Stimulated activated effector memory CD8-positive, alpha-beta T cell treated with anti-CD3 and anti-CD28 coated beads, Interleukin-12 subunit alpha, Interleukin-12 subunit beta, amount 100 ng/mL, for 72 hours (primary cell): ENCODE measurements at regions not wholly inside any gene's neighbourhood (a gene's known extent, or its start where the extent isn't known, plus 50 kb on each side); places are given as distances from the start of the nearest gene placed in this dataset.
"Not testable (repeated sequence)": the region's sequence is repeated elsewhere in the genome, so short reads cannot be mapped to it uniquely, and the experiment has no call there.

Source experiments
- ATAC-seq: fragments of 150-1000 bp; cut with Tn5 transposase; 2 replicates; pipeline ENCODE4 v1.10.0; 2021
- DNase-seq, 2 donors: peaks; one replicate each; pipeline ENCODE4 v3.0.0; 2021 to 2022; ENCODE audit warnings: low spot score in 2 of 2
- H3K27ac Mint-ChIP-seq: one replicate; pipeline ENCODE4 v1.8.0; 2022; ENCODE audit warnings: mild to moderate bottlenecking, mixed read lengths
- H3K36me3 Mint-ChIP-seq: one replicate; pipeline ENCODE4 v1.8.0; 2022; ENCODE audit warnings: mild to moderate bottlenecking, mixed read lengths
- H3K4me1 Mint-ChIP-seq: one replicate; pipeline ENCODE4 v1.8.0; 2022; ENCODE audit warnings: mixed read lengths
- H3K4me3 Mint-ChIP-seq: one replicate; pipeline ENCODE4 v1.8.0; 2022; ENCODE audit warnings: mild to moderate bottlenecking, mixed read lengths
- H3K9me3 Mint-ChIP-seq: one replicate; pipeline ENCODE4 v1.8.0; 2022; ENCODE audit warnings: mixed read lengths

DNA sequence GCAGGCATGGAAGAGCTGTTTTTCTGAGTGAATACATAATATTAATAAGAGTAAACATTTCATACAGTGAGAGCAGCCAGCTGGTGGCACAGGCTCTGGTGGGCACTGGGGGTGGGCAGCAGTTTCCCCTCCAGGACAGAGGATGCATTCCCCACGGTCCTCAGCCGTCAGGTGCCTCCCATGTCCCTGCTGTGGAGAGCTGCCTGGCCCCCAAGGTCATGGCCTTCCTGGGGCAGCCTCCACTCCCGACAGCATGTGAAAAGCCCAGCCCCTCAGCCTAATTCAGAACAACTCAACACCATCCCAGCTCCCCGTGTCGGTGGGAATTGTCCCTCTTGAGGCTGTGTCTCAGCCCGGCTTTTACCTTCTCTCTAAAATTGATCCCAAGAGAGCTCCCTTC is 147.4 kb downstream of the GALR1 start:
- Mint-ChIP-seq H3K27ac (no peak overlapping the region), H3K4me3 (no peak overlapping the region), H3K4me1 (no peaks in the 10 kb centered on the region), H3K36me3 (no peaks in the 10 kb centered on the region), H3K9me3 (no peaks in the 10 kb centered on the region)
- peak in 1 of 2 donors; percentile 32 for DNase-seq
- ATAC-seq = no peak

DNA sequence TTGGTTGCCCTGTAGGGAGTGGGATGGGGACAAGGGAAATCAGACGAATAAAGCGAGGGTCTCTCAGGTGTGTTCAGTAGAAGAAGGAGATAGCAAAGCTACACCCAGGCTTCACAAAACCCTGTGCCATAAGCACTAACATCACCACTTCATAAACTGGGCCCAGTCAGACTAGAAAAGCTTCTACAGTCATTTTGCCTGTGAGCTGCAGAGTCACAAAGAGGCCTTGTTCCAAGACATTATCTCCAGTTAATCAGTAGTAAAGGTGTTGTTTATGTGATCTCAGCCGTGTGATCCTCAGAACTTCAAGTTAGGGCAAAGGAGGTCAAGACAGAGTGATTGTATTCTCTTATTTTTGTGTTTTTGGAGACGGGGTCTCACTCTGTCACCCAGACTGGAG is 148.0 kb downstream of the GALR1 start:
- Mint-ChIP-seq H3K27ac (no peak overlapping the region), H3K4me1 (no peaks in the 10 kb centered on the region), H3K9me3 (no peaks in the 10 kb centered on the region), H3K4me3 (no peak overlapping the region), H3K36me3 (no peaks in the 10 kb centered on the region)
- no peak for ATAC-seq
- no peak for DNase-seq

DNA sequence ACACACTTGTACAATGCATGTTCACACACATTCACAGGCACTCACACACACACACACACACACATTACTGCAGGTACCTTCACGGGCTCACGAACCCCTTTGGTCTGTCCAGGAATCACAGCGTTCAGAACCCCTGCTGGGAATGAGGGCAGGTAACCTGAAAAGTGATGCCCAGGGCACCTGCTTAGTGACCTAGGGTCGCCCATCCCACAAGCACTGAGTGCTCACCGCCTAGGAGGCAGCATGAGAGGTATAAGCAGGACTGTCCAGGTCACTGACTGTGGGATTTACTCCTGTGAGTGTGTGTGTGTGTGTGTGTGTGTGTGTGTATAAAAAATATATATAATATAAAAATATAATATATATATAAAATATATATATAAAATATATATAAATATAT is 150.9 kb downstream of the GALR1 start:
- ATAC-seq = no peak
- no peaks in the 10 kb centered on the region for H3K36me3 Mint-ChIP-seq
- no peak overlapping the region for H3K4me3 Mint-ChIP-seq
- no peak overlapping the region for H3K27ac Mint-ChIP-seq
- no peaks in the 10 kb centered on the region for H3K4me1 Mint-ChIP-seq
- DNase-seq = no peak
- no peaks in the 10 kb centered on the region for H3K9me3 Mint-ChIP-seq

DNA sequence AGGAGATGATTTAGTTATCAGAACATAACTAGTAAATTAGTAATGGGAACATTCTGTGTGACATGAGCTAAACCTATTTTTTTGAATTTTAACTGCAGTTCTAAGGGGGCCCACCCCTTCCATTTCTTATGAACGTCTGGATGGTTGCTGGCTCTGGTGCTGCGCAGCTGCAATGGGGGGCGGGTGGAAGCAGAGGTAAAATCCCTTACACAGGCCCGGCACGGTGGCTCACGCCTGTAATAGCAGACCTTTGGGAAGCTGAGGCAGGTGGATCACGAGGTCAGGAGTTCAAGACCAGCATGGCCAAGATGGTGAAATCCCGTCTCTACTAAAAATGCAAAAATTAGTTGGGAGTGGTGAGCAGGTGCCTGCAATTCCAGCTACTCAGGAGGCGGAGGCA is 151.5 kb downstream of the GALR1 start:
- Mint-ChIP-seq H3K4me1 (no peaks in the 10 kb centered on the region), H3K9me3 (no peaks in the 10 kb centered on the region), H3K27ac (no peak overlapping the region), H3K36me3 (no peaks in the 10 kb centered on the region), H3K4me3 (no peak overlapping the region)
- DNase-seq = no peak
- no peak for ATAC-seq

DNA sequence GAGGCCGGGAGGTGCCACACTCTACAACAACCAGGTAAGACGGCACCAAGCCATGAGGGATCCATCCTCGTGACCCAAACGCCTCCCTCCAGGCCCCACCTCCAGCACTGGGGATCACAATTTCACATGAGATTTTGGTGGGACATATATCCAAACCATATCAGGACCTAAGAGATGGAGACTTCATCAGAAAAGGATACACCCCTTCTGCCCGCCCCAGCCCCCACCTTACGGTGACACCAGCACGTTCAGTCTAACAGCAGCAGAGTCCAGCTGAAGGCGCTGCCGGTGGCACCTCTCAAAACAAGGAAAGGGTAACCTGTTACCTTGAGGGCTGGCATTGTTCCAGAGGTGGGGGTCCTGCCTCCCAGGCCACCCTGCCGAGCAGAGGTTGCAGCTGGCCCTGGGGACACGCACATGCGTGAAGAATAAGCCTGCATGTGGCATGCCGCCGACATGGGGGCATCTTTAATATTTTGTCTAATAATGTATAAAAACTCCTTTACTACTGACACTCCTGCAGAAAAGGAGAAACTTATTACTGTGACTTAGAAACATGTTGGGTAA is 154.4 kb downstream of the GALR1 start:
- H3K27ac Mint-ChIP-seq = no peak overlapping the region
- no peaks in the 10 kb centered on the region for H3K36me3 Mint-ChIP-seq
- H3K4me1 Mint-ChIP-seq = no peaks in the 10 kb centered on the region
- no peak for DNase-seq
- H3K4me3 Mint-ChIP-seq = no peak overlapping the region
- ATAC-seq = no peak
- no peaks in the 10 kb centered on the region for H3K9me3 Mint-ChIP-seq

DNA sequence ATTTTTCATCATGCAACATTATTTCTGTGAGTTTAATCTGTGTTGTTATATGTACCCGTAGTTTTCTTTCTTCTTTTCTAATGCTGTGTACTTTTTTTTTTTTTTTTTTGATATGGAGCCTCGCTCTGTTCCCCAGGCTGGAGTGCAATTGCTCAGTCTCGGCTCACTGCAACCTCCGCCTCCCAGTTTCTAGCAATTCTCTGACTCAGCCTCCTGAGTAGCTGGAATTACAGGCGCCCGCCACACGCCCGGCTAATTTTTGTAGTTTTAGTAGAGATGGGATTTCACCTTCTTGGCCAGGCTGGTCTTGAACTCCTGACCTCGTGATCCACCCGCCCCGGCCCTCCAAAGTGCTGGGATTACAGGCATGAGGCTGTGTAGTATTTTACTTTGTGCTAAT is 155.4 kb downstream of the GALR1 start:
- Mint-ChIP-seq H3K9me3 (no peaks in the 10 kb centered on the region), H3K36me3 (no peaks in the 10 kb centered on the region), H3K27ac (no peak overlapping the region), H3K4me3 (no peak overlapping the region), H3K4me1 (no peaks in the 10 kb centered on the region)
- no peak for ATAC-seq
- no peak for DNase-seq

DNA sequence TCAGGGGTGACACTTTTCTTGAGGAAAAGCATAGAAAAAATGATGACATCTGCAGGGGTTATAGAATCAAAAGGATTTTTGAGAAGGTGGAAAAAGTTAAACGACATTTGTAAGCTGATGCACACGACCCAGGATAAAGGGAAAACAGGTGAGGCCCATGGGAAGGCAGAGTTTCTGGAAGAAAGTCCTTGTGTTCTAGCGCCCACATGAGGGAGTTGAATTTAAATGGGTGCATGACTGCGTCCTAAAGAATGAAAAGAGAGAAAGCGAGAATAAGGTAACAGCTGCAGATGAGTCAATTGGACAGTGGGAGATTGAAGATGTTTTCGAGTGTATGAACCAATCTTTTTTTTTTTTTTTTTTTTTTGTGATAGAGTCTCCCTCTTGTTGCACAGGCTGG is 158.1 kb downstream of the GALR1 start:
- DNase-seq (no peak), ATAC-seq (no peak)
- Mint-ChIP-seq H3K27ac (no peak overlapping the region), H3K9me3 (no peaks in the 10 kb centered on the region), H3K4me3 (no peak overlapping the region), H3K4me1 (no peaks in the 10 kb centered on the region), H3K36me3 (no peaks in the 10 kb centered on the region)

DNA sequence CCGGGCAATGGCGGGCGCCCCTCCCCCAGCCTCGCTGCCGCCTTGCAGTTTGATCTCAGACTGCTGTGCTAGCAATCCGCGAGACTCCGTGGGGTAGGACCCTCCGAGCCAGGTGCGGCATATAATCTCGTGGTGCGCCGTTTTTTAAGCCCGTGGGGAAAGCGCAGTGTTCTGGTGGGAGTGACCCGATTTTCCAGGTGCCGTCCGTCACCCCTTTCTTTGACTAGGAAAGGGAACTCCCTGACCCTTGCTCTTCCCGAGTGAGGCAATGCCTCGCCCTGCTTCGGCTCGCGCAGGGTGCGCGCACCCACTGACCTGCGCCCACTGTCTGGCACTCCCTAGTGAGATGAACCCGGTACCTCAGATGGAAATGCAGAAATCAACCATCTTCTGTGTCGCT is 171.9 kb downstream of the GALR1 start:
- not testable (repeated sequence) for H3K9me3 Mint-ChIP-seq, H3K4me1 Mint-ChIP-seq, H3K27ac Mint-ChIP-seq, H3K36me3 Mint-ChIP-seq, H3K4me3 Mint-ChIP-seq, ATAC-seq, DNase-seq

DNA sequence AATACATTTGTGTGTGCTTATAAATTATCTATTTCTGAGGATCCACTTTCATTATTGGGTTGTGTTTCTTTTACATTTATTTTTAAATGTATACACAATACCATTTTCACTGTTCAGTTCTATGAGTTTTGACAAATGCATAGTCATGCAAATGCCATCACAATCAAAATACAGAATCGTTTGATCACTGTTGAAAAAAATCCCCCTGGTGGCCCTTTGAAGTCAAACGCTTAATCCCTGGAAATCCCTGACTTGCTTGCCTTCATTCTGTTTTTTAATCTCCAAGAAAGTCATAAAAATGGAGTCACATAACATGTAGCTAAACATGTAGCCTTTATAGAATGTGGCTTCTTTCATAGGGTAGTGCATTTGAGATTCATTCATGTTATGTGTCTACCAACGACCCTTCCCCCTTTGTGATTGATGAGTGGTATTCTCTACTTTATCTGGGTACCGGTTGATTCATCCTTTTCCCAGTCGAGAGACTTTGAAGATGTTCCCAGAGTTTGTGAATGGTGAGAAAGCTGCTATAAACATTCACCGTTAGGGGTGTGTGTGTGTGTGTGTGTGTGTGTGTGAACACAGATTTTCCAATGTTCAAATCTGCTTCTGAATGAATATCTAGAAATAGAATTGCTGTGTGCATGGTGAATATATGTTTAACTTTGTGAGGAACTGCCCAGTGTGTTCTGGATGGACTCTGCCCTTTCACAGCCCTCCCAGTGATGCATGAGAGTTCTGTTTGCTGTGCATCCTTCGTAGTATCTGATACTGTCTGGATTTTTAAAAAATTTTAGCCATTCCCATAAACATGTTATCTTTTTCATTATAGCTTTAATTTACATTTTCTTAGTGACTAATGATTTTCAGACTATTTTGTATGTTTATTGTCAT is 173.6 kb downstream of the GALR1 start:
- Mint-ChIP-seq H3K4me3 (no peak overlapping the region), H3K36me3 (no peaks in the 10 kb centered on the region), H3K4me1 (no peaks in the 10 kb centered on the region), H3K9me3 (no peaks in the 10 kb centered on the region), H3K27ac (no peak overlapping the region)
- DNase-seq (no peak), ATAC-seq (no peak)

DNA sequence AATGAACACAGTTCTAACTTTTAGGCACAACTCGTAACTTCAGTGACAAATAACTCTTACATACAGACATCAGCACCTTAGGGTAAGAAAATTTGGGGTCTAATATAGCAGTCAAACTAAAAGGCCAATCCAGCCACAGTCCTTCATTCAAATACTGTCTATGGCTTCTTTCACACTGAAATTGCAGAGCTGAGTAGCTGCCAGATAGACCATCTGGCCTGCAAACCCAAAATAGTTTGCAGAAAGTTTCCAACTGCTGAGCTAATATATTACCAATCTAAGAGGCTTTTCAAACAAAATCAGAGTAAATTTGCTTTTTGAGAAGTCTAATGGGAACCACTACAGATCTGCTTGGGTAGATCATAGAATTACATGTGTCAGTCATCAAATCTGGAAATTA is 183.4 kb downstream of the GALR1 start:
- no peaks in the 10 kb centered on the region for H3K4me1 Mint-ChIP-seq
- H3K36me3 Mint-ChIP-seq = no peaks in the 10 kb centered on the region
- H3K9me3 Mint-ChIP-seq = no peaks in the 10 kb centered on the region
- no peak for DNase-seq
- no peak overlapping the region for H3K4me3 Mint-ChIP-seq
- no peak overlapping the region for H3K27ac Mint-ChIP-seq
- ATAC-seq = no peak

DNA sequence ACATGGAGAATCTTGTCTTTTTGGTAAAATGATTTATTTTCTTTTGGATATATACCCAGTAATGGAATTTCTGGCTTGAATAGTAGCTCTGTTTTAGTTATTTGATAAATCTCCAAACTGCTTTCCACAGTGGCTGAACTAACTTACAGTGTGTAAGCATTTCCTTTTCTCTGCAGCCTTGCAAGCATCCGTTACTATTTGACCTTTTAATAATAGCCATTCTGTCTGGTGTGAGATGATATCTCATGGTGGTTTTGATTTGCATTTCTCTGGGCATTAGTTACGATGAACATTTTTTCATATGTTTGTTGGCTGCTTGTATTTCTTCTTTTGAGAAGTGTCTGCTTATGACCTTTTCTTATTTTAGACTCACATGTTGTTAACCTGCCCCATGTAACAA is 190.2 kb downstream of the GALR1 start:
- no peaks in the 10 kb centered on the region for H3K9me3 Mint-ChIP-seq
- H3K4me3 Mint-ChIP-seq = no peak overlapping the region
- DNase-seq (no peak), ATAC-seq (no peak)
- no peak overlapping the region for H3K27ac Mint-ChIP-seq
- no peaks in the 10 kb centered on the region for H3K4me1 Mint-ChIP-seq
- no peaks in the 10 kb centered on the region for H3K36me3 Mint-ChIP-seq

DNA sequence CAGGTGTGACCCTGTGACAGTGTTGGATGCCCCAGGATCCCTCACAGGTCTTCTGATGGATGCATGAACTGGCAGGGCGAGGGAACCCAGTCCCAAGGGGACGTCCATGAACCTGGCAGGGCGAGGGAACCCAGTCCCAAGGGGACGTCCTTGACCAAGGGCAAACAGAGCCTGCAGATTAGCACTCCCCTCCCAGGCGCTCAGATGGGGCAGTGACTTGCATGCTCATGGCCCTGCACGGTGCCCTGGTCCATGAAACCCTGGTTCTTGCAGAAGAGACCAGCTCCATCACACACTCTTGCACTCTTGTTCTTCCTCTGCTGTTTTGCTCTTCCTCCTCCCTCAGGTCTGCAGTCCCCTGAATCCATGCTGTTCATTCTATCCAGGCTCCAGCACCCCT is 192.7 kb downstream of the GALR1 start:
- Mint-ChIP-seq H3K9me3 (no peaks in the 10 kb centered on the region), H3K4me3 (no peak overlapping the region), H3K36me3 (no peaks in the 10 kb centered on the region), H3K4me1 (no peaks in the 10 kb centered on the region), H3K27ac (no peak overlapping the region)
- no peak for DNase-seq
- no peak for ATAC-seq

DNA sequence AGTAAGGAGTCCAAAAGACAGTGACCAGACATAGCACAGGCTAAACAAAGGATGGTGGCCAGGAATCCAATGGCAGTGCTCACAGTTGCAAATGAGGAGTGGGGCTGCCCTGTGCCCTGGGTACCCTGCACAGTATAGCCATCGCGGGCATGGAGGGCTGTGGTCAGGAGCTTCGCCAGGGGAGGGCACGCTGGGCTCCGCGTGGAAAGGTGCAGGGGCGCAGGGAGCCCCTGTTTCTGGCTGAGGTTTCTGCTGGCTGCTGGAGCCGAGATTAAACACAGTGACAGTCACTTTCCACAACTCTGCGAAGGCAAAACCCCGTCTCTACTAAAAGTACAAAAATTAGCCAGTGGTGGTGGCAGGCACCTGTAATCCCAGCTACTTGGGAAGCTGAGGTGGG is 194.7 kb downstream of the GALR1 start:
- Mint-ChIP-seq H3K9me3 (no peaks in the 10 kb centered on the region), H3K27ac (no peak overlapping the region), H3K4me1 (no peaks in the 10 kb centered on the region), H3K4me3 (no peak overlapping the region), H3K36me3 (no peaks in the 10 kb centered on the region)
- DNase-seq (no peak), ATAC-seq (no peak)

DNA sequence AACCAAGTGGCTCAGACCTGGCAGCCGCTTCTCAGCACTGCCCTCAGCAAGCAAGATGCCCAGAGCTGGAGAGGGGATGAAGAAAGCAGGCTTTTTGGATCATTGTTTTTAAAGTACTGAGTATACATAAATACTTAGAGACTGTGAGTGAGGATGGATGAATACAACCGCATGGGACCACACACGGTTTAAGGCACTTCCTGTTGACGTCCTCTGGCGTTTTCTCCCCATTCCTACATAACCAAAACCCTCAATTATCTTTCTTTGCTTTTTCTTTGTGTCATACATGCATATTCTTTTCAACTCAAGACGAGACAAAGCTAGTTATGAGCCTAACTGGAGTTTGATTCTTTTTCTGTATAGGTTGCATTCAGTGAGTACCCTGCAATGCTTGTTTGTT is 198.4 kb downstream of the GALR1 start:
- H3K27ac Mint-ChIP-seq = no peak overlapping the region
- no peaks in the 10 kb centered on the region for H3K36me3 Mint-ChIP-seq
- ATAC-seq (no peak), DNase-seq (no peak)
- H3K9me3 Mint-ChIP-seq = no peaks in the 10 kb centered on the region
- no peaks in the 10 kb centered on the region for H3K4me1 Mint-ChIP-seq
- H3K4me3 Mint-ChIP-seq = no peak overlapping the region

DNA sequence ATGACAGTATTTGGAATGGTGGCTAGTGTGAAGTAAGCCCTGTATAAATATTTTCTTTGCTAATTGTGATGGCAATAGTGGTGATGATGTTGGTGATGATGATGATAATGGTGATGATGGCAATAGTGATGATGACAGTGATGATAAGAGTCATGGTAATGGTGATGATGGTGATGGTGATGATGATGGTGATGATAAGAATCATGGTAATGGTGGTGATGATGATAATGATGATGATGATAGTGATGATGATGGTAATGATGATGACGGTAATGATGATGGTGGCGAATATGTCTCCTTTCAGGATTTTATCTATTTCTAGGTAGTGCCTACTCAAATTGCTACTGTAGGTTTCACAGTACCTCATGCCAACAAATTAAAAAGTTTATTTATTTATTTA is 205.4 kb downstream of the GALR1 start:
- Mint-ChIP-seq H3K9me3 (no peaks in the 10 kb centered on the region), H3K27ac (no peak overlapping the region), H3K4me3 (no peak overlapping the region), H3K4me1 (no peaks in the 10 kb centered on the region), H3K36me3 (no peaks in the 10 kb centered on the region)
- no peak for ATAC-seq
- no peak for DNase-seq

DNA sequence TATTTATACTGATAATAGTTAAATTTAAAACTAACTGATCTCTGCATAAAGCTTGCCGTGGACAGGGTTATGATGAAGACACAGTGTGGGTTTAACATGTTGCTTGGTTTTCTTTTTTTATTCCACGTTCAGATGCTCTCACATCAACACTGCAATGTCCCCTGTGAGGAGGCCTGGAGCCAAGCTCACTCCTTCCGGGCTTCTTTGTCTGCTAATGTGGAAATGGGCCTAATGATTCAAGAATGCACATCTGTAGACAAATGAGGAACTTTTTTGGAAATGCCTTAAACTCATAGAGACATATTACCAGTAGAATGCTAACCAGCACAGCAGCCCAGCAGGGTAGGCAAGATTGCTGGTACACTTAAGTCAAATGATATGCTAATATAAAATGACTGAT is 208.0 kb downstream of the GALR1 start:
- no peaks in the 10 kb centered on the region for H3K4me1 Mint-ChIP-seq
- ATAC-seq (no peak), DNase-seq (no peak)
- no peak overlapping the region for H3K27ac Mint-ChIP-seq
- H3K36me3 Mint-ChIP-seq = no peaks in the 10 kb centered on the region
- H3K9me3 Mint-ChIP-seq = no peaks in the 10 kb centered on the region
- H3K4me3 Mint-ChIP-seq = no peak overlapping the region
